ENCODE measurements at regions not wholly inside any gene's neighbourhood (a gene's known extent, or its start where the extent isn't known, plus 50 kb on each side); places are given as distances from the start of the nearest gene placed in this dataset.

- DNase-seq (ENCODE audit: insufficient read length, low spot score) (no peak), FAIRE-seq (no peak)
- TF ChIP-seq CTCF (IDR thresholded peaks at IDR 0.05; ENCODE audit: insufficient read depth, missing control alignments) = no peak
Measured at GRCh38 chr3:76178412-76178811, 393.1 kb upstream of the ZNF717 start.

- FAIRE-seq (no peak), DNase-seq (ENCODE audit: insufficient read length, low spot score) (no peak)
- TF ChIP-seq CTCF (IDR thresholded peaks at IDR 0.05; ENCODE audit: insufficient read depth, missing control alignments) = no peak
Measured at GRCh38 chr3:76181213-76181612, 395.9 kb upstream of the ZNF717 start.

- no peak for TF ChIP-seq CTCF (IDR thresholded peaks at IDR 0.05; ENCODE audit: insufficient read depth, missing control alignments)
- no peak for FAIRE-seq
- DNase-seq (ENCODE audit: insufficient read length, low spot score) = no peak
Measured at GRCh38 chr3:76198086-76198485, 412.7 kb upstream of the ZNF717 start.

- no peak for FAIRE-seq
- TF ChIP-seq CTCF (IDR thresholded peaks at IDR 0.05; ENCODE audit: insufficient read depth, missing control alignments) = no peak
- DNase-seq (ENCODE audit: insufficient read length, low spot score) = no peak
Measured at GRCh38 chr3:76199382-76199781, 414.0 kb upstream of the ZNF717 start.

- DNase-seq (ENCODE audit: insufficient read length, low spot score) (no peak), FAIRE-seq (no peak)
- no peak for TF ChIP-seq CTCF (IDR thresholded peaks at IDR 0.05; ENCODE audit: insufficient read depth, missing control alignments)
Measured at GRCh38 chr3:76203578-76203977, 418.2 kb upstream of the ZNF717 start.

GRCh38 chr3:76206346-76206745 lies 421.0 kb upstream of the ZNF717 start:
- no peak for TF ChIP-seq CTCF (IDR thresholded peaks at IDR 0.05; ENCODE audit: insufficient read depth, missing control alignments)
- no peak for DNase-seq (ENCODE audit: insufficient read length, low spot score)
- no peak for FAIRE-seq

GRCh38 chr3:76212679-76213078 lies 427.3 kb upstream of the ZNF717 start:
- DNase-seq (ENCODE audit: insufficient read length, low spot score) = no peak
- FAIRE-seq = no peak
- no peak for TF ChIP-seq CTCF (IDR thresholded peaks at IDR 0.05; ENCODE audit: insufficient read depth, missing control alignments)

Measured in D721Med (cell line).